Spleen (tissue), 7 donors: ENCODE measurements at regions not wholly inside any gene's neighbourhood (a gene's known extent, or its start where the extent isn't known, plus 50 kb on each side); places are given as distances from the start of the nearest gene placed in this dataset.

Source experiments
- POLR2A ChIP-seq, 3 donors: fragments of 450-650 bp; IDR thresholded peaks; one replicate each; pipeline ENCODE4 v1.5.1; 2017; ENCODE audit warnings: antibody characterized with exemption in 3 of 3, mild to moderate bottlenecking in 1 of 3
- POLR2AphosphoS5 ChIP-seq, 3 donors: sonication (generic); formaldehyde crosslinking; IDR thresholded peaks; one replicate each; pipeline ENCODE4 v1.5.1; 2017; ENCODE audit warnings: antibody characterized with exemption in 3 of 3
- TF ChIP-seq, protein P1 (sequence below), 11 experiments: fragments of 200-600 bp in 7 of 11; fragments of 450-650 bp in 4 of 11; sonication (generic) in 4 of 11; IDR thresholded peaks in 8 of 11; conservative IDR thresholded peaks in 3 of 11; 1 replicate in 7 of 11; 2 replicates in 4 of 11; pipeline versions ENCODE4 v1.4.0 to v1.8.0; 2016 to 2021; ENCODE audit warnings: antibody characterized with exemption in 11 of 11, inconsistent platforms in 4 of 11, mild to moderate bottlenecking in 1 of 11
- donor health status: DM: no; HTN: no; CAD: no; lungs with moderate emphysema.
- donor health status: DM: no; HTN: no; CAD: no.
- donor health status: DM: no; HTN: no; CAD: no.

DNA sequence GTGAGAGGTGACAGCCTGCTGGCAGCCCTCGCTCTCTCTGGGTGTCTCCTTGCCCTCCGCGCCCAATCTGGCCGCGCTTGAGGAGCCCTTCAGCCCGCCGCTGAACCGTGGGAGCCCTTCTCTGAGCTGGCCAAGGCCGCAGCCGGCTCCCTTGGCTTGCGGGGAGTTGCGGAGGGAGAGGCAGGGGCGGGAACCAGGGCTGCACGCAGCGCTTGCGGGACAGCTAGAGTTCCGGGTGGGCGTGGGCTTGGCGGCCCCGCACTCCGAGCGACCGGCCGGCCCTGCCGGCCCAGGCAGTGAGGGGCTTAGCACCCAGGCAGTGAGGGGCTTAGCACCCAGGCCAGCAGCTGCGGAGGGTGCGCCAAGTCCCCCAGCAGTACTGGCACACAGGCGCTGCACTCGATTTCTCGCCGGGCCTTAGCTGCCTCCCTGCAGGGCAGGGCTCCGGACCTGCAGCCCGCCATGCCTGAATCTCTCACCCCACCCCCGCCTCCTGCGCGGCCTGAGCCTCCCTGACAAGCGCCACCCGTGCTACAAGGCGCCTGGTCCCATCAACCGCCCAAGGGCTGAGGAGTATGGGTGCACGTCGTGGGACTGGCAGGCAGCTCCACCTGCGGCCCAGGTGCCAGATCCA lies 1526.1 kb downstream of the FAM181B start:
- TF ChIP-seq, protein P1, sequence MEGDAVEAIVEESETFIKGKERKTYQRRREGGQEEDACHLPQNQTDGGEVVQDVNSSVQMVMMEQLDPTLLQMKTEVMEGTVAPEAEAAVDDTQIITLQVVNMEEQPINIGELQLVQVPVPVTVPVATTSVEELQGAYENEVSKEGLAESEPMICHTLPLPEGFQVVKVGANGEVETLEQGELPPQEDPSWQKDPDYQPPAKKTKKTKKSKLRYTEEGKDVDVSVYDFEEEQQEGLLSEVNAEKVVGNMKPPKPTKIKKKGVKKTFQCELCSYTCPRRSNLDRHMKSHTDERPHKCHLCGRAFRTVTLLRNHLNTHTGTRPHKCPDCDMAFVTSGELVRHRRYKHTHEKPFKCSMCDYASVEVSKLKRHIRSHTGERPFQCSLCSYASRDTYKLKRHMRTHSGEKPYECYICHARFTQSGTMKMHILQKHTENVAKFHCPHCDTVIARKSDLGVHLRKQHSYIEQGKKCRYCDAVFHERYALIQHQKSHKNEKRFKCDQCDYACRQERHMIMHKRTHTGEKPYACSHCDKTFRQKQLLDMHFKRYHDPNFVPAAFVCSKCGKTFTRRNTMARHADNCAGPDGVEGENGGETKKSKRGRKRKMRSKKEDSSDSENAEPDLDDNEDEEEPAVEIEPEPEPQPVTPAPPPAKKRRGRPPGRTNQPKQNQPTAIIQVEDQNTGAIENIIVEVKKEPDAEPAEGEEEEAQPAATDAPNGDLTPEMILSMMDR (IDR thresholded peaks at IDR 0.05 in 8 of 11, conservative IDR thresholded peaks at IDR 0.05 in 3 of 11) = no peak
- no peak for TF ChIP-seq POLR2A (IDR thresholded peaks at IDR 0.05)
- TF ChIP-seq POLR2AphosphoS5 (IDR thresholded peaks at IDR 0.05) = no peak
